Type B pancreatic cell (in vitro differentiated cells): ENCODE measurements at regions not wholly inside any gene's neighbourhood (a gene's known extent, or its start where the extent isn't known, plus 50 kb on each side); places are given as distances from the start of the nearest gene placed in this dataset.

ENCODE experiments used
- DNase-seq: peaks from one replicate; pipeline ENCODE4 v3.0.0; 2021; ENCODE audit warnings: mixed read lengths; ENCODE audit not compliant: unreplicated experiment; ENCODE audit errors: extremely low spot score
- H3K27ac Mint-ChIP-seq: 2 replicates; pipeline ENCODE4 v1.8.0; 2021; ENCODE audit warnings: mild to moderate bottlenecking, mixed read lengths
- H3K27me3 Mint-ChIP-seq: 2 replicates; pipeline ENCODE4 v1.8.0; 2021; ENCODE audit warnings: mixed read lengths
- H3K36me3 Mint-ChIP-seq: 2 replicates; pipeline ENCODE4 v1.8.0; 2021; ENCODE audit warnings: mixed read lengths
- H3K4me1 Mint-ChIP-seq: one replicate; pipeline ENCODE4 v1.8.0; 2021; ENCODE audit warnings: mixed read lengths; ENCODE audit not compliant: unreplicated experiment
- H3K4me3 Mint-ChIP-seq: 2 replicates; pipeline ENCODE4 v1.8.0; 2021; ENCODE audit warnings: mild to moderate bottlenecking, mixed read lengths
- H3K9me3 Mint-ChIP-seq: 2 replicates; pipeline ENCODE4 v1.8.0; 2021; ENCODE audit warnings: mixed read lengths
- TF ChIP-seq, protein P1 (sequence below): fragments of 200-600 bp; sonication (generic); conservative IDR thresholded peaks from 2 replicates; pipeline ENCODE4 v1.5.0; 2021; ENCODE audit warnings: antibody characterized with exemption, mild to moderate bottlenecking

DNA sequence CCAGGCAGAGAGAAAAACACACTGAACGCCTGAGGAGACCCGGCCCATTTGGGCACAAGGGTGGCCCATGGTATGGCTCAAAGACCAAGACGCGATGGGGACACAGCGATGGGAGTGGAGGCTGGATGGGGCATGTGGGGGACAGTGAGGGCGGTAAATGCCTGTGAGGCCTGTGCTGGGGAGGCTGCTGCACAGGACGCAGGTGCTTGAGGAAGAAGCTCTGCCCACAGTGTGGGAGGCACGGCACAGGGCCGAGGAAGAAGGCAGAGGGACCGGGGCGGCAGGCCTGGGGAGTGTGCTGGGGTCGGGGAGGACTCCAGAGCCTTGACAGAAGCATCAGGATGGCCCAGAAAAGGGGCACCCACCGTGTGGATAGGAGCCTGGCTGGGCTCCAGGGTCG, 75.9 kb upstream of the WNT11 start:
- Mint-ChIP-seq H3K36me3 (no peaks in the 10 kb centered on the region), H3K27ac (no peak overlapping the region), H3K27me3 (peaks cover 3% of the 10 kb centered on the region), H3K4me1 (peaks cover 5% of the 10 kb centered on the region), H3K4me3 (no peak overlapping the region), H3K9me3 (no peaks in the 10 kb centered on the region)
- DNase-seq = no peak
- TF ChIP-seq, protein P1, sequence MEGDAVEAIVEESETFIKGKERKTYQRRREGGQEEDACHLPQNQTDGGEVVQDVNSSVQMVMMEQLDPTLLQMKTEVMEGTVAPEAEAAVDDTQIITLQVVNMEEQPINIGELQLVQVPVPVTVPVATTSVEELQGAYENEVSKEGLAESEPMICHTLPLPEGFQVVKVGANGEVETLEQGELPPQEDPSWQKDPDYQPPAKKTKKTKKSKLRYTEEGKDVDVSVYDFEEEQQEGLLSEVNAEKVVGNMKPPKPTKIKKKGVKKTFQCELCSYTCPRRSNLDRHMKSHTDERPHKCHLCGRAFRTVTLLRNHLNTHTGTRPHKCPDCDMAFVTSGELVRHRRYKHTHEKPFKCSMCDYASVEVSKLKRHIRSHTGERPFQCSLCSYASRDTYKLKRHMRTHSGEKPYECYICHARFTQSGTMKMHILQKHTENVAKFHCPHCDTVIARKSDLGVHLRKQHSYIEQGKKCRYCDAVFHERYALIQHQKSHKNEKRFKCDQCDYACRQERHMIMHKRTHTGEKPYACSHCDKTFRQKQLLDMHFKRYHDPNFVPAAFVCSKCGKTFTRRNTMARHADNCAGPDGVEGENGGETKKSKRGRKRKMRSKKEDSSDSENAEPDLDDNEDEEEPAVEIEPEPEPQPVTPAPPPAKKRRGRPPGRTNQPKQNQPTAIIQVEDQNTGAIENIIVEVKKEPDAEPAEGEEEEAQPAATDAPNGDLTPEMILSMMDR = no peak

DNA sequence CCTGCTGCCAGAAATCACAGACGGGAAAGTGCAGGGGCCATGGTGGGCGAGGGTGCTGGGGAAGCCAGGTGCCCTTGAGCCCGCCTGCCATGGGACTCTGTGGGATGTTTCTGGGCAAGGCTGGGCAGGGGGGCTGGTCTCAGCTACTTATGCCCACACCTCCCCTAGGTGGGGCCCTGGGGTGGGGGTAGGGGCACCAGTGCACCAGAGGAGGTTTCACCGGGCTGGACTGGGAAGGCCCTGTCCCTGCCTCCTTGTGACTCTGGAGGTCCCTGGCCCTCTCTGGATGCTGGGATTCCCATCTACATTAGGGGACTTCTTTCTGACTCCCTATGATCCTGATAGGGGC, 75.2 kb upstream of the WNT11 start:
- DNase-seq = no peak
- TF ChIP-seq, protein P1 = no peak
- H3K4me1 Mint-ChIP-seq = peaks cover 5% of the 10 kb centered on the region
- H3K36me3 Mint-ChIP-seq = no peaks in the 10 kb centered on the region
- H3K4me3 Mint-ChIP-seq = no peak overlapping the region
- peaks cover 3% of the 10 kb centered on the region for H3K27me3 Mint-ChIP-seq
- no peak overlapping the region for H3K27ac Mint-ChIP-seq
- no peaks in the 10 kb centered on the region for H3K9me3 Mint-ChIP-seq

DNA sequence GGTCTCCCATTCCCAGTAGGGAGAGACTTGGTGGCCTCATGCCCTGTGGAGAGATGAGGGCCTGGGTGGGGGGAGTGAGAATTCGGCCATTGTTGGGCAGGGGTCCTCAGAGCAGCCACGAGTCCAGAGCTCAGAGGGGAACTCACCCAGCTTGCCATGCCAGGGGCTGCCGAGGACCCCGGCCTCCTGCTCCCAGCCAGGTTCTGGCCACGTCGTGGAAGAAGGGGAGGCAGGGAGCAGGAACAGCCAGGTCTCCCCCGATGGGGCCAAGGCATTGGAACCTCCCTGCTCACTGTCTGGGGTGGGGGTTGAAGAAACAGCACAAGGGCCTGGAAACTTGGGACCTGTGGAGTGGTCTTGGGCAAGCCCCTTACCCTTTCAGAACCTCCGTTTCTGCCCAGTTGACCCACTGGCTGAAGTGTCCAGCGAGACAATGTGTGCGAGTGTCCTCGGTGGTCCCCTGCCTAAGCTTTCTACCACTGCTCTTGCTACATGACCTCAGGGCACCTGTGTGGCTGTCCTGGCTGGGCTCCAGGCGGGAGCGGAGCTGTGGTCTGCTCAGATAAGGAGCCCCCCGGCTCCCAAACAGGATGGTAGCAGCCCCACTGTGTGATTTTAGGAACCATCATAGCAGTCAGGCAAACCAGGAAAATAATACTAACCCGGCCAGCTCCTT, 74.7 kb upstream of the WNT11 start:
- Mint-ChIP-seq H3K9me3 (no peaks in the 10 kb centered on the region), H3K27ac (no peak overlapping the region), H3K36me3 (no peaks in the 10 kb centered on the region), H3K27me3 (peaks cover 3% of the 10 kb centered on the region), H3K4me3 (no peak overlapping the region), H3K4me1 (peaks cover 5% of the 10 kb centered on the region)
- TF ChIP-seq, protein P1 = no peak
- no peak for DNase-seq

DNA sequence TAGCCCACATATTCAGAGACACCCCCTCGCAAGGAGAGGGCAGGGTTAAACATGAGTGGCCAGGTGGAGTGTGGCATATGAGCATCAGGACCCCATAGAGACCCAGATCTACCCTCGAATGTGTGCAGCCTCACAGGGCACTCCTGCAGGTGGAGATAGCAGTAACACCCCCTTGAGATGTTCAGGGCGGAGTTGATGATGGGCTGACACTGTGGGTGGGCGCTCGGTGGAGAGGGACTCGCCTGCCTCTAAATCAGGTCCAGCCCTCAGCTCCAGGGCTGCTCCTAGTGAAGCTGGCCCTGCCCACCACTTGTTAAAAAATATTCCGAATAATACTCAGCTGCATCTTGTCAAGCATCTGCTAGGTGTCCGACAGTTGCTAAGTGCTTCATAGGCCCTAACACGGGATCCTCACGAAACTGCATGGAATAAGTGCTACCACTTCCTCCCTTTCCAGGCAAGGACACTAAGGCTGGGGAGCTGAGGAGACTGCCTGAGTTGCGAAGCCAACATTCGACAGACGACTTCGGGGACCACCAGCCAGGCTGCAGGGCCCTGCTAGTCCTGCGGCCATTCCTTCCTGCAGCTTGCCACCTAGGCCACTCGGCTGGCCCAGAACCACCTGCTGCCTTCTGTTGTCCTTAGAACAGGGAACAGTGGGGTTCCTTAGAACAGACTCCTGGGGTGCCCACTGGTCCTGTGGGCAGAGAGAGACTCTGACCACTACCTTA, 74.0 kb upstream of the WNT11 start:
- Mint-ChIP-seq H3K27me3 (peaks cover 3% of the 10 kb centered on the region), H3K36me3 (no peaks in the 10 kb centered on the region), H3K27ac (no peak overlapping the region), H3K4me1 (peaks cover 5% of the 10 kb centered on the region), H3K4me3 (no peak overlapping the region), H3K9me3 (no peaks in the 10 kb centered on the region)
- no peak for DNase-seq
- TF ChIP-seq, protein P1 = no peak

DNA sequence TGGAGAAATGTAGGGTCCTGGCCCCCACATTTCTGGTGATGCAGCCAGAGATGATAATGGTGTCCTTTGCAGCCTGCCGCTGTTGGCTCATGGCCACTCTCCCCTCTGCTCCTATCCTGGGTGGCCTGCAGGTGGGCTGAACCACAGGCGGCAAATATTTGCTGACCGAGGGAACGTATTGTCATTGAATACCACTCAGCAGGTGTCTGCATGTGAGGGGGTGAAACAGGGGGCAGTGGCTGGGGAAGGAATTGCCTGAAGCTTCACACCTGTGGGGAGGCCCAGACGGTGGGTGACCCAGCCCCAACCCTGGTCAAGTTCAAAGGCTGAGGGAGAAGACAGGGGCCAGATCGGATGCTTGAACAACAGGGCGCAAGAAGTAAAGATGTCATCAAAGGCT, 73.3 kb upstream of the WNT11 start:
- TF ChIP-seq, protein P1 = no peak
- Mint-ChIP-seq H3K36me3 (no peaks in the 10 kb centered on the region), H3K4me3 (no peak overlapping the region), H3K27ac (no peak overlapping the region), H3K9me3 (peaks cover 1% of the 10 kb centered on the region), H3K27me3 (peaks cover 3% of the 10 kb centered on the region), H3K4me1 (peaks cover 5% of the 10 kb centered on the region)
- DNase-seq = no peak
